GM19395 (cell line): ENCODE measurements at regions not wholly inside any gene's neighbourhood (a gene's known extent, or its start where the extent isn't known, plus 50 kb on each side); places are given as distances from the start of the nearest gene placed in this dataset.

Source experiments
- ATAC-seq: cut with Tn5 transposase; IDR thresholded peaks from one replicate; pipeline ENCODE4 v1.9.1; 2021; ENCODE audit warnings: mild to moderate bottlenecking, moderate library complexity; ENCODE audit not compliant: unreplicated experiment

DNA sequence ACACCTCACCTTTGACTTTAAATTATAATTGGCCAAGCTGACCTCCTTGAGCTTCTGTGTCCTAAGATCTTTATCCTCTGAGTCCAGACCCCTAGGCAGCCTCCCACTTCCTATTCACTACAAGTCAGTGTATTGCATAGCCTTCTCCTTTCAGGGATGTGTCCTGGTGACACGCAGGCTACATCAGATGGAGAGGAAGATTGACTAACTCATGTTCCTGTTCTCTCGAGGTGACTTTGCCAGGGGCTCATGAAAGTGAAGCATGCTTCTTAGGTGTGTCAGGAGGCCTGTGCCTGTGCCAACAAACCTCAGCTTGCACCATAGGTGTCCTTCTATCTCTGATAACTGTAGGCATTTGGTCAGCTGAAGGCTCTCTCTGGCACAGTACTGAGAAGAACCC is 195.7 kb upstream of the HS3ST1 start:
- no peak for ATAC-seq

DNA sequence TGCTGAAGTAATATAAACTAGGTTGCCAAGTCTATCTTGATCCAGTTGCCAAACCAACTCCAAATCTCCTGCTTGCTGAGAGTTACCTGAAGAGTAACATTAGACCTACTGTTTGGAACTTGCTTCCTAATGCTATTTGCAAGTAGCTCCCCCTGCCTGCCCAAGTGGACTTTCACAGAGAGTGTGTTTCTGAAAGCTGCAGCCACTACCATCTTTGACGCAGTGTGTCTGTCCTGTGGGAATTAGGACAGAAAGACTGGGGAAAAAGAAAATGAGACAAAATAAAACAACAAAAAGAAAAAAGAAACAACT is 195.0 kb upstream of the HS3ST1 start:
- no peak for ATAC-seq

DNA sequence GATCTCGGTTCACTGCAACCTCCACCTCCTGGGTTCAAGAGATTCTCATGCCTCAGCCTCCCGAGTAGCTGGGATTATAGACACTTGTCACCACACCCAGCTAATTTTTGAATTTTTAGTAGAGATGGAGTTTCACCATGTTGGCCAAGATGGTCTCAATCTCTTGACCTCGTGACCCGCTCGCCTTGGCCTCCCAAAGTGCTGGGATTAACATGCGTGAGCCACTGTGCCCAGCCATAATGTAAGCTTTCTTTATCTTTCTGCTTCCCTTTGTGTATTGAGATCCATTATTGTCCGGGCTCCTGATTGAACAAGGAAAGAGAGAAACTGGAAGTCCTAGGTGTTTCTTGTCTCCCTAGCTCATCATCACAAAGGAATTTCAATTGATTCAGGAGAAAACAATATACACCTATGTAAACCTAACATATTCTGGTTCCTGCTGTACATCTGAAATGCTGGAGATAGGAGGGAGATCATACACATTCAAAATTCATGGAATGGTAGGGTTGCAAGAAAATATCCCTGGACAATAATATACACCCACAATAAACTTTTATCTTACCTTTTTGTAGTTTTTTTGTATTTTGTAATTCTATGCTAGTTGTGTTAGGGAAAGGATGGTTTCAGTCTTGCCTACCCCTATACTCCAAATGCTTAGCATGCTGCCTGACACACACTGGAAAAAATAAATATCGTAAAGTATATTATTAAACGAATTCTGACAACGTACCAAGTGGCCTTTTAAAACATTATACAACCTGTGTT is 194.4 kb upstream of the HS3ST1 start:
- ATAC-seq = no peak

DNA sequence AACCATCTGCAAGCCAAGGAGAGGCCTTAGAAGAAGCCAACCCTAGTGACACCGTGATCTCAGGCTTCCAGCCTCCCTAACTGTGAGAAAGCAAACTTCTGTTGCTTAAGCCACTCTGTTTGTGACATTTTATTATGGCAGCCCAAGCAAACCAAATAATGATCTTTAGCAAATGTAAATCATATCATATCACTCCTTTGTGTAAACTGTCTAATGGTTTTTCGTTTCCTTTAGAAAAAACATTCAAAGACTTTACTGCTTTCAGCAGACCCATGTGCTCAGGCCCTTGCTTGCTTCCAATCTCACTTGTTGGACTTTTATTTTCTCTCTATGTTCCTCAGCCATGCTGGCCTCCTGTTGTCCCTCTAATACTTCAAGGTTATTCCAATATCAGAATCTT is 192.2 kb upstream of the HS3ST1 start:
- no peak for ATAC-seq

DNA sequence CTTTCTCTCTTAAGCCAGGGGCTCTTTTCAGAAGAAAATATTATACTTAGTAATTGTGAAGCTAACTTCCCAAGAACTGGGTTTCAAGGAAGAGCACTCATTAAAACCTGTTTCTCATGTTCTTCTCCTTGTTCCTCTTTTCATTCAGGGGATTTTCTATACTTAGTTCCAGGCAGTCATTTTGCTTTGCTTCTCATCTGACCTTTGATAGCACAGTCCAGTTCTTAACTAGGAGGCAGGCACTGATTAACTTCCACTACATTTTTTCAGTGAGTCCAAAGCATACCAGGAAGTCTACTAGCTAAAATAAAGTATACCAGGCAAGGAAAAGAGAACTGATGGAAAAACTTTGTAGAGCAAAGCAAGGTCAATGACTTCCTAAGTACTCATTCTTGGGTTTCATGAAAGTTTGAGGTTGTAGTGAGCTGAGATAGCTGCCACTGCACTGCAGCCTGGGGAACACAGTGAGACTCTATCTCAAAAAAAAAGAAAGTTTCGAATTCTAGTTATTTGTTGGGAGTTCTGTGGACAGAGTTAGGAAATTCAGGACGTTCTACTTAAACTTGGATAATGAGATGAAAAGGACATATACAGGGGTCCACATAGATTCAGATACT is 190.1 kb upstream of the HS3ST1 start:
- no peak for ATAC-seq

DNA sequence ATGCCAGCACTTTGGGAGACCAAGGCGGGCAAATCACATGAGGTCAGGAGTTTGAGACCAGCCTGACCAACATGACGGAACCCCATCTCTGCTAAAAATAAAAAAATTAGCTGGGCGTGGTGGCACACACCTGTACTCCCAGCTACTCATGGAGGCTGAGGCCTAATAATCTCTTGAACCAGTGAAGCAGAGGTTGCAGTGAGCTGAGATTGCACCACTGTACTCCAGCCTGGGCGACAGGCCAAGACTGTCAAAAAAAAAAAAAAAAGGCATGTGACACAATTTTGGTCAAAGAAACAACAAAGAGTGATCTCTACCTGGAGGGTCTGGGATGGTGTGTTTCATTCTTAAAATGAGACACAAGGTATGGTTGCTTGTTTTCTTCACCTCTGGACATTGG is 188.2 kb upstream of the HS3ST1 start:
- no peak for ATAC-seq

DNA sequence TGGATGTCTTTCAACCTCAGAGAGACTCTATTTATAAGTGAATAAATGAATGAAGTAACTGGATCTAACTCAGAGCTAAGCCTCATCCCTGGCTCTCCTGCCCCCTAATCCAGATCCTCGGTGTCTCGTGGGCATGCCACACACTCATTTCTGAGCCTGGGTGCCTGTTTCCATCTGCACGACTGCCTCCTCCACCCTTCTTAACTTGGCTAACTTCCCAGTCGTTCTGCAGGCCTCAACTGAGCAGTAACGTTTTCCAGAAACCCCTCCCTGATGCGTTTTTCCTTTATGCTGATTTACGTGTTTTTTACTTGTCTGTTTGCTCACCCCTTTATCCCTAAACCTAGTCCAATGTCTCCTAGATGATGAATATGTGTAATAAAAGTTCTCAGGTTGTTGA is 186.9 kb upstream of the HS3ST1 start:
- no peak for ATAC-seq

DNA sequence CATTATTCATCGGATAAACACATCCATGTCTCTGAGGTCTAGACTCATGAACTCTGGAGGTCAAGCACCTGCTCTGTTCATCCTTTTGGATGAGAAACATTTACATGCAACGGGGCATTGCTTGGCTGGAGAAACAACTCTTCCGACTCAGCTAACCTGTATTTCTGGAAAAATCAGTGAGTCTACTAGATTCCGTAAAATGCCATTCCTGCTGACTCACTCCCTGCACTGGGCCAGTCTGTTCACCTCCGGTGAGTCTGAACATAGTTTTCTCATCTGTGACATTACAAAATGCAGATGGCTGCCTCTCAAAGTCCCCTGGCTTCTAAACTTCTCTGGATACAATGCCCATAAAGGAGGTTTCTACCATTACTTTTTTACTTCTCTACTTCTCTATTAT is 185.7 kb upstream of the HS3ST1 start:
- ATAC-seq = no peak

DNA sequence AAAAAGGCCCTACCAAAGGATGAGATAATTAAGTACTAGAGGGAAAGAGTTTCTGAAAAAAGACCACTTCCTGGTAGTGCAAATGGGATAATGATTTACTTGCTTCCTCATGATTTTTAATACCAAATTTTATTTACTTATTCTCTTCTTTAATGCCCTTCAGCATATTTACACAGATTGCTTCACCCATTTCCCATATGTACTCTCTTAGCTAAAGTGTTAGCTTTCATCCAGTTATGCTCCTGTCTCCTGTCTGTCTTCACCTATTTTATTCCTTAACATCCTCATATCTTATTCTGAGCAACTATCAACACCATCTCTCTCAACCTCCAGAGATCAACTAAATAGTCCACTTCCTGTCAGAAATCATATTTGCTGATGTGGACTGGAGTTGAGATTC is 183.2 kb upstream of the HS3ST1 start:
- no peak for ATAC-seq

DNA sequence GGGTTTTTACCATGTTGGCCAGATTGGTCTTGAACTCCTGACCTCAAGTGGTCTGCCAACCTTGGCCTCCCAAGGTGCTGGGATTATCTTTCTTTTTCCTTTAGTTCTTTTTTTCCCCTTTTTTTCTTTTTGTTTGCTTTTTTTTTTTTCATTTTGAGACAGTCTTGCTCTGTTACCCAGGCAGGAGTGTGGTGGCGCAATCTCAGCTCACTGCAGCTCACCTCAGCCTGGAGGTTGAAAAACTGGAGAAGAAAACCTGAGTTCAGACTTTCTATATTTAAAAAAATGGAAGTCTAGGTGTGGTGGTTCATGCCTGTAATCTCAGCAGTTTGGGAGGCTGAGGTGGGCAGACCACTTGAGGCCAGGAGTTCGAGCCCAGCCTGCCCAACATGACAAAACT is 181.1 kb upstream of the HS3ST1 start:
- ATAC-seq = no peak

DNA sequence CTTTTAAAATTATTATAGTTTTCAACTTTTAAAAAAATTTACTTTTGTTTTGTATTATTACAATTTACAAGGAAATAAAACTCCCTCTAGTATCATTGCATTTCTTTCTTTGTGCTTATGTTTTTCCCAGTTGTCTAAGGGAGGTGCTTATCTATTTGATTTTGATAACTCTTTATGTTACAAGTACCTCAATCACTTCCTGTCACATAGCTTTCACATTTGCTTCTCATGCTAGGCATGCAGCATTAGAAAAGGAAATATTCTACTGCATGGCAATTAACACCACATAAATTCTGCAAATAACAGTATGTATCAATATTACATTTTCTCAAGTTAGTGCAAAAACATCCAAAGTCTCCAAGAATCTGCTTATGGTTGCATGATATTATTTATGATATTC is 180.3 kb upstream of the HS3ST1 start:
- no peak for ATAC-seq

DNA sequence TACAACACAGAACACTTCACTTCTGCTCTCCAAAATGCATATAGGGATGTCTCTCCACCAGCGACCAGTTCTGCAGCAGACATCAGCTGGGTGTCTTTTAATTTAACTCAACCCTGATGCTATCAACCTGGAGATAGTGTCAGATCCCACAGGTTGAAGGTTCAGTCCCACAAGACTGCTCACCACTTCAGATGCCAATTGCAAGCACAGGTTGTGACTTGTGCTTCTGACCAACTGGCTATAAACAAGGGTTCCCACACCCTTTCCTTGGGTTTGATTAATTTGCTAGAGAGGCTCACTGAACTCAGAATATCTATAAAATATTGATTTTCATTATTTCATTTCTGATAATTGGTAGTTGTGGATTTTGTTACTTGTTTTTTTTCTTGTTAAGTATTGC is 177.4 kb upstream of the HS3ST1 start:
- ATAC-seq = no peak

DNA sequence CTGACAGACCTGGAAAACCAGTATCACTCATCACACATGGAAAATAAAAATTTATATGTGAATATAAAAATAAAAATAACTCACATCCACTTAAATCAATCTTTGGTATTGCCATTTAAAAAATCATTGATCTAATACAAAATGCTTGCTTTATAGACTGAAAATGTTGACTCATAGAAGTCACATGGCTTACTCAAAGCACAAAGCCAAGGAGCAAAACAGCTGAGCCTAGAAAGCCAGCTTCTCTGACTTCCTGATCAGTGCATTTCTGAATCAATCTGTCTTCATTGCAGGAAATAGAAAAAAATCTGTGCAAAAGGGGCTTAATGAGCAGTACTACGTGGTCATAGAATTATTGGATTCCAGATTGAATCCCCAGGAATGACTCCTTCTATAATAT is 176.9 kb upstream of the HS3ST1 start:
- no peak for ATAC-seq

DNA sequence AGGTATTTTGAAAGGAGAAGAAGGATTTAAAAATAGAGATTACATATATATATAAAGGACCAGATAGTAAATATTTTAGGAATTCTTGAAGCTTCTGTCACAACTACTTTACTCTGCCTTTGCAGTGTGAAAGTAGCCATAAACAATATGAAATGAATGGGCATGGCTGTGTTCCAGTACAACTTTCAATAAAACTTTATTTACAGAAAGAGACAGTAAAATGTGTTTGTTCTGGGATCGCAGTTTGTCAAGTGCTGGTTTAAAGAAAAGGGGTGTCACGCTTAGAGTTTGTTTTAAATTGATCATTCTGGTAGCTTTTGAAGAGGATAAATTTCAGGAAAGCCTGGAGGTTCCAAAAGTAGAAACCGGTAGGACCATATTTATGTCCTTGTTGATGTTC is 176.1 kb upstream of the HS3ST1 start:
- ATAC-seq = no peak

DNA sequence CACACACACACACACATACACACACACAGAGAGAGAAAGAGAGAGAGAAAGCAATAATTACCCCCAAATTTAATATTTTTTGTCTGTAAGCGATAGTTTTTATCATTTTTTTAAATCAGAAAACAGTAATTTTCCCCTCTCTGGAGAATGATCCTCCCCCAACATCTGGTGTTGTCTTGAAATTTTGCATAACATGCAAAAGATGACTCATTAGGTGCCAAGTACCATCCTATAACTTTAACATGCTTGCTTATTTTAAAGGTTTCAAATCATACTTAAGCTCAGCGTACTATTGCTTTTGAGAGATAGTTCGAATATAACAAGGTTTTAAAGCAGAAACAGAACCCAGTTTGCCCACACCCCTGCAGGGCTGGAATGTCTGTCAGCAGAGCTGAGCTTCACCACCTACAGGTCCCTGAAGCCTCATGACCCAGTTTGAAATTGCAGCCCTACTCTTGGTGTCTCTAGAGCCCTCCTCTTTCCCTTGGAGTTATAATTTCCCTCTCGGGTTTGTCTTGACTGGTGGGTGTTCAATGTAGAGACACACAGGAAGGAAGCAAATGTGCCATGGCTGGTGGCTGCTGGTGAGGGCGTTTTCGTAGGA is 175.0 kb upstream of the HS3ST1 start:
- ATAC-seq = no peak

DNA sequence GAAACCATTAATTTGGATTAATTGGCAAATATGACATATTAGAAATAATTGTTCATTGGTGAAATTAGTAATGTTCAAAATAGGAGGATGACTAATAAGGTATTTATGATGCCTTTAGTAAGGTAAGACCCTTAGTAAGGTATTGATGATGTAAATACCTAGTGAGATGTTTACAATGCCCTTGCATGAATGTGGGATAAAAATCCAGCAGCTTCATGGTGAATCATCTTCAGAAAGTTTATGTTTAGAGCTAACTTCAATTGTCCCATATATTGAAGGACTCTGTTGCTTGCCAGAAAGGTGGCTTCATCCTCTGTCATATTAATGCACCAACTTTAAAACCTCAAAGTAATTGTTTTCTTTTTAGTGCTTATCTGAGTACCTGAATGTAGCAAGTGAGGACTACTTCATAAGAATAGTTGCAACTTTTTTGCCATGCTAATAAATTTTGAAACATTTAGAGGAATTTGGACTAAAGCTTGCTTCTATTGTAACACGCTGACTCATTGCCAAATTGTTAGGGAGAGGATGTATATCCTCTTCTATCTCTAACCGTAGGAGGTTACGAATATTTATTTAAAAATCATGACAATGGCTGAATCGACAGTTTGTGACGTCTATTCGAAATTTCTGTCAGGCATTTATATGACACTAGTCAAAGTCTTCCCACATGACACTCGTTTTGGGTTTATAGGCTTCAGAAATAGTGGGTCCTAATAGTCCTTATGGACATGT is 174.1 kb upstream of the HS3ST1 start:
- ATAC-seq = no peak

DNA sequence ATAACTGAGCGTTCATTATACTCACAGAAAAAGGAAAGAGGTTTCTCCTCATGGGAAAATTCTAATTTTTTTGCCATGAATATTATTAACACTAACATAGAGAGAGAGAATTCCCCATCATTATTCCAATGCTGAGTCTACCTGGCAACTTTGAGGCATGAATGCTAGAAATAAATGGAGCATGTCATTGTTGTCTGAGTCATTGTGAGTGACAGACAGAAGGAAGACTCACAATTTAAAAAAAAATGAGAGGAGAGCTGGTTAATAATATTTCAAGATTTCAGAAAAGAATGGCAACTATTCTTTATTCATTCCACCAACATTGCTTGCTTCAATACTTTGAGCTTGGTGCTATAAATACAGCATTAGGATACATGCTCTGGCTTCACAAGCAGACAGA is 170.4 kb upstream of the HS3ST1 start:
- ATAC-seq = no peak

DNA sequence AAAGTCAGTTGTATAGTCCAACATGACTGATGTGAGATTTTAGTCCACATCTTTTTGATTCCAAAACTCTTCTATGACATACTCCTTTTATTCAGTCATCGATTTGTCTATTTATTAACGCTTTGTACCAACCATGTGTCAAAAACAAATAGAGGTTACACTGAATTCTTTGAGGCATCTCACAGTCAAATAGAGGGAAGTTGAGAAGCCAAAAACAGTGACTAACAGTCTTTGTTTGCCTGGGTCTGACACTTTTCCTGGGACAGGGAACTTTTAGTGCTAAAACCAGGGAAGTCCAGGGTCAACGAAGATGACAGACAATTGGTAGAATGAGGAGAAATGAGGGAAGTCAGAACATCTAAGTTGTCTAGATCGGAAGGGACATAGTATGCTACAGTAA is 169.9 kb upstream of the HS3ST1 start:
- ATAC-seq = no peak

DNA sequence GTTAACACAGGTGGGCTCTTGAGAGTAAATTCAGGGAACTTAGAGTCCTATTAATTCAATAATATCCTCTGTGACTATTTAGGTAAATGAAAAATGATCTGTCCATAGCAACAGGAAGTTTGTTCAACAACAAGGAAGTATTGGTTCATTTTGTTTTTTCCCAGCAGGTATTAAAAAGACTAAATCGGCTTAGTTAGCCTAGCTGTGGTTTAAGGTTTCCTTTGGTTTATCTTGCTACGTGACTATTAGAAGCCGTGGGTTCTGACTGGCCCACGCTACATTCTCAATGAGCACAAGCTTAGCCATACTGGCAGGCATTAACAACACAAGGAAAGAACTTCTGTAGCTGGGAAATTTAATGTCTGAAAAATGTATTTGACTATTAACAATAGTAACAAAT is 168.8 kb upstream of the HS3ST1 start:
- no peak for ATAC-seq

DNA sequence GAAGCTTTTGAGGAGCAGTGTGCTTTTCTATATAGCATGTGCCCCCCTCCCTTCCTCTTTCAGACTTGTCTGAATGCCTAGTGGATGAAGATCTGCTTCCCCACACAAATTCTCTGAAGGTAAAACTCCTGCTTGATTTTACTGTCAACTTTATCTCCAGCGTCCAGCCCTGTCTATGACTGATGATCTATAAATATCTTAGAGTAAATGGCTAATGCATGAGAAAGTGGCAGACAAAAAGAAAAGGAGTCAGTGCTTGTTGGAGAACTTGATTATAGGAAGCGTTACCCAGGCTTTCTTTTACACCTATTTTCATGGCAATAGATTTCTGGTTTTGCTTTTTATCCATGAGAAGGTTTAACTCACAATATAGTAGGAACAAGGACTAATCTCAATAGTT is 168.3 kb upstream of the HS3ST1 start:
- no peak for ATAC-seq

DNA sequence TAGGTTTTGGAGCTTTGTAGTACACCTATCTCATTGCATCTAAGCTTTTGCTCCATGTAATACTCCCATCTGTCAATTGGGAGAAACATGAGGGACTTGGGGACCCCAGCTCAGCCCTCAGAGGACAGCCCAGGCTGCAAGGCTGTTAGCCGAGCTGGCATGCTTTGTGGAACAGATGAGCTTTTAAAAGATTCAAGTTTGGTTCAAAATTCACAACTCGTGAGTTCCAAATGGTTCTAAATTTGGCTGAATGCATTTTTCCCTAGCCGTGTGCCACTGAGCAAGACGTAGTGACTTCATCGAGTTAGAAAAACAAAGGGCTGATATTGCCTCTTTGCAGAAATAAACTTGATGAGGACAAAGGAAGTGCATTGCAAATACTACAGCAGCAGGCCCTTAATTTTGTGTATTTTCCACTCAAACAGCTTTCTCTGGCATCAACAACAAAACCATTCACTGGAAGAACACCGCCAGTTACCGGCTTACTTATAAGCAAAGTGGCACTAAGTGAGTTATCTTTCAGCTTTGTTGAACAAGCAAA is 165.0 kb upstream of the HS3ST1 start:
- ATAC-seq = no peak

DNA sequence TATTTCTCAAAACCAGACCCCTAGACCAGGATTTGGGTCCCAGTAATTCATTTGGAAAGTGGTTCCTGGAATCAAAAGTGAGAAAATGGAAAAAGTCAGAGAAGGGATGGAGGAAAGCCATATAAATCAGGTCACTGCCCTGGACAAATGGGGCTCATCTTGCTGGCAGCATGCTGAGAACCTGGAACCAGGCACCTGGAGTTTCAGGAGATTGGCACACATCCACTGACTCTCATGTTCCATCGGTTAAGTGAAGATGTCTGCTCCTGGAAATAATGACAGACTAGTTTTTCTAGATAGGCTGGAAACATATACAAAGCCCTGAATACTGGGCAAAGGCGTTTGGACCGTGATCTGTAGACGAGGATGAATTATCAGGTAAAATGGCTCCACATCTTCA is 163.6 kb upstream of the HS3ST1 start:
- no peak for ATAC-seq
